HCT116 (cell line): ENCODE measurements at regions not wholly inside any gene's neighbourhood (a gene's known extent, or its start where the extent isn't known, plus 50 kb on each side); places are given as distances from the start of the nearest gene placed in this dataset.

Experiments
- ATAC-seq: fragments of 200-7000 bp; cut with Tn5 transposase; 2 replicates; pipeline ENCODE4 v1.9.1; 2020; ENCODE audit warnings: mild to moderate bottlenecking, moderate library complexity
- BruUV-seq: library from RNA; stranded (reverse); fragments of 400-500 nt; replicated peaks from 2 replicates; lab custom pipeline; 2021; lab: Mats Ljungman, UMichigan
- CTCF ChIA-PET: fragments of 300-600 bp; sonication (Branson Sonifier 250); formaldehyde crosslinking; loops from one replicate; lab custom pipeline; 2021; ENCODE audit warnings: antibody characterized with exemption; lab: Charles Lee
- POLR2A ChIA-PET: fragments of 300-600, 350-600 bp; sonication (Branson Sonifier 250); formaldehyde crosslinking; loops from one replicate; lab custom pipeline; 2021; ENCODE audit warnings: antibody characterized with exemption; lab: Charles Lee
- RAD21 ChIA-PET, 2 experiments: fragments of 300-600 bp; sonication (Branson Sonifier 250); formaldehyde crosslinking; loops; one replicate each; lab custom pipeline; 2023; ENCODE audit warnings: low total read pairs in 2 of 2; ENCODE audit not compliant: uncharacterized antibody in 2 of 2, unreplicated experiment in 2 of 2, low non-redundant PET in 1 of 2; lab: Charles Lee
- DNase-seq: peaks from one replicate; pipeline ENCODE4 v3.0.0-alpha.2; 2010; ENCODE audit warnings: low read depth, low spot score
- H2AFZ ChIP-seq: fragments of 200-600 bp; shearing (Covaris generic), sonication (generic); 2 replicates; pipeline ENCODE4 v1.6.1; 2017; ENCODE audit warnings: low read depth, mixed run types, mixed read lengths, antibody characterized with exemption, low read length; ENCODE audit not compliant: poor library complexity, severe bottlenecking
- H3K27ac ChIP-seq: 2 replicates; pipeline ENCODE4 v1.5.1; 2012; ENCODE audit warnings: low read depth, low read length
- H3K27me3 ChIP-seq: fragments of 200-600 bp; sonication (generic); 2 replicates; pipeline ENCODE4 v1.6.1; 2016; ENCODE audit warnings: mixed run types, low read length, mixed read lengths; ENCODE audit not compliant: insufficient read depth
- H3K36me3 ChIP-seq, 2 experiments: fragments of 200-500 bp in 1 of 2; fragments of 200-600 bp in 1 of 2; sonication (Bioruptor generic) in 1 of 2; sonication (generic) in 1 of 2; 2 replicates each; pipeline versions ENCODE4 v1.5.1 to v1.6.1; 2014 to 2016; ENCODE audit warnings: low read length in 2 of 2, inconsistent platforms in 1 of 2, mixed read lengths in 1 of 2, mixed run types in 1 of 2; ENCODE audit not compliant: insufficient read depth in 2 of 2, control insufficient read depth in 1 of 2
- H3K4me1 ChIP-seq, 2 experiments: fragments of 200-600 bp in 1 of 2; sonication (generic) in 1 of 2; 2 replicates each; pipeline versions ENCODE4 v1.5.1 to v1.6.1; 2012 to 2017; ENCODE audit warnings: low read length in 2 of 2, inconsistent platforms in 1 of 2, mild to moderate bottlenecking in 1 of 2, mixed read lengths in 1 of 2, mixed run types in 1 of 2, moderate library complexity in 1 of 2; ENCODE audit not compliant: insufficient read depth in 2 of 2, control insufficient read depth in 1 of 2
- H3K4me2 ChIP-seq: fragments of 200-600 bp; sonication (generic); 2 replicates; pipeline ENCODE4 v1.6.1; 2017; ENCODE audit warnings: mixed run types, low read length, mixed read lengths
- H3K4me3 ChIP-seq, 2 experiments: fragments of 200-600 bp in 1 of 2; sonication (generic) in 1 of 2; replicated peaks in 1 of 2; 2 replicates each; pipeline ENCODE4 v1.5.1; 2011 to 2016; ENCODE audit warnings: low read length in 2 of 2, control low read depth in 1 of 2, low read depth in 1 of 2, mild to moderate bottlenecking in 1 of 2, mixed read lengths in 1 of 2, mixed run types in 1 of 2
- H3K79me2 ChIP-seq: fragments of 200-600 bp; sonication (generic); 2 replicates; pipeline ENCODE4 v1.6.1; 2017; ENCODE audit warnings: mild to moderate bottlenecking, mixed run types, low read length, moderate library complexity, mixed read lengths; ENCODE audit not compliant: insufficient read depth
- H3K9ac ChIP-seq: fragments of 200-600 bp; sonication (generic); 2 replicates; pipeline ENCODE4 v1.6.1; 2016; ENCODE audit warnings: low read length, mixed read lengths
- H3K9me2 ChIP-seq: fragments of 200-600 bp; sonication (generic), shearing (Covaris generic); 2 replicates; pipeline ENCODE4 v1.6.1; 2017; ENCODE audit warnings: mixed run types, mild to moderate bottlenecking, moderate library complexity; ENCODE audit not compliant: insufficient read depth
- H3K9me3 ChIP-seq, 2 experiments: fragments of 200-500 bp in 1 of 2; fragments of 200-600 bp in 1 of 2; sonication (Bioruptor generic) in 1 of 2; sonication (generic) in 1 of 2; 2 replicates each; pipeline ENCODE4 v1.6.1; 2014 to 2017; ENCODE audit warnings: low read length in 2 of 2, mixed read lengths in 2 of 2, inconsistent platforms in 1 of 2, low read depth in 1 of 2, mild to moderate bottlenecking in 1 of 2, mixed run types in 1 of 2, moderate library complexity in 1 of 2; ENCODE audit not compliant: control insufficient read depth in 1 of 2, insufficient read depth in 1 of 2
- H4K20me1 ChIP-seq: fragments of 200-600 bp; sonication (generic), shearing (Covaris generic); 2 replicates; pipeline ENCODE4 v1.6.1; 2017; ENCODE audit warnings: mixed run types, mild to moderate bottlenecking, moderate library complexity; ENCODE audit not compliant: insufficient read depth
- ATF3 ChIP-seq: IDR thresholded peaks from 2 replicates; pipeline ENCODE4 v1.6.1; 2012
- CBX3 ChIP-seq: IDR thresholded peaks from 2 replicates; pipeline ENCODE4 v1.6.1; 2012; ENCODE audit warnings: low read depth
- CTCF ChIP-seq, 3 experiments: fragments of 200-600 bp in 1 of 3; sonication (generic) in 1 of 3; IDR thresholded peaks in 2 of 3; conservative IDR thresholded peaks in 1 of 3; 2 replicates each; pipeline ENCODE4 v1.5.1; 2012 to 2017; ENCODE audit warnings: low read depth in 2 of 3, low read length in 2 of 3, antibody characterized with exemption in 1 of 3, borderline replicate concordance in 1 of 3, control low read depth in 1 of 3, mild to moderate bottlenecking in 1 of 3, mixed read lengths in 1 of 3, mixed run types in 1 of 3, moderate library complexity in 1 of 3; ENCODE audit not compliant: insufficient read depth in 1 of 3
- EGR1 ChIP-seq: IDR thresholded peaks from 2 replicates; pipeline ENCODE4 v1.6.1; 2012; ENCODE audit warnings: low read depth
- ELF1 ChIP-seq: IDR thresholded peaks from 2 replicates; pipeline ENCODE4 v1.6.1; 2012; ENCODE audit warnings: low read depth, borderline replicate concordance
- EZH2phosphoT487 ChIP-seq: fragments of 200-600 bp; IDR thresholded peaks from 2 replicates; pipeline ENCODE4 v1.6.1; 2018; ENCODE audit warnings: antibody characterized with exemption, borderline replicate concordance
- FOSL1 ChIP-seq: IDR thresholded peaks from 2 replicates; pipeline ENCODE4 v1.6.1; 2012; ENCODE audit warnings: low read depth
- MAX ChIP-seq: IDR thresholded peaks from 2 replicates; pipeline ENCODE4 v1.6.1; 2012
- POLR2A ChIP-seq: IDR thresholded peaks from 2 replicates; pipeline ENCODE4 v1.7.0; 2011; ENCODE audit warnings: borderline replicate concordance; ENCODE audit not compliant: insufficient read depth, insufficient read length; ENCODE audit errors: extremely low read depth
- POLR2AphosphoS5 ChIP-seq: IDR thresholded peaks from 2 replicates; pipeline ENCODE4 v1.6.1; 2011; ENCODE audit warnings: mild to moderate bottlenecking, low read depth, low read length, moderate library complexity
- SP1 ChIP-seq: IDR thresholded peaks from 2 replicates; pipeline ENCODE4 v1.6.1; 2012; ENCODE audit warnings: low read depth
- SRF ChIP-seq: IDR thresholded peaks from 2 replicates; pipeline ENCODE4 v1.6.1; 2012; ENCODE audit warnings: low read depth
- TCF7L2 ChIP-seq: IDR thresholded peaks from 2 replicates; pipeline ENCODE4 v1.7.0; 2011; ENCODE audit warnings: borderline replicate concordance, inconsistent platforms; ENCODE audit not compliant: insufficient read depth, insufficient read length; ENCODE audit errors: extremely low read depth
- ZBTB33 ChIP-seq: IDR thresholded peaks from 2 replicates; pipeline ENCODE4 v1.6.1; 2011; ENCODE audit warnings: mild to moderate bottlenecking, low read length, moderate library complexity; ENCODE audit not compliant: insufficient replicate concordance; ENCODE audit errors: extremely low read depth
- intact Hi-C: fragments of 100-400 bp; cut with micrococcal nuclease; formaldehyde crosslinking; loops from 2 replicates; pipeline ENCODE4 v1.10.0; 2022

- H3K27ac ChIP-seq: no peak overlapping the region
Observed at GRCh38 chr11:32309530-32310213, 125.7 kb downstream of the WT1 start.

GRCh38 chr11:32310214-32310601, 125.1 kb downstream of the WT1 start:
- ChIA-PET CTCF (no interaction called here), RAD21 (no interaction called here), POLR2A (no interaction called here)
- Histone ChIP-seq H3K36me3 (no peaks in the 10 kb centered on the region), H3K4me2 (no peak overlapping the region), H3K4me3 (no peak overlapping the region), H3K9ac (no peak overlapping the region), H3K79me2 (no peaks in the 10 kb centered on the region), H4K20me1 (no peaks in the 10 kb centered on the region), H2AFZ (no peak overlapping the region), H3K4me1 (peaks cover 6 to 11% of the 10 kb centered on the region in 2 experiments; a peak in 2 of 4 replicates), H3K27me3 (no peaks in the 10 kb centered on the region), H3K9me3 (no peaks in the 10 kb centered on the region), H3K9me2 (no peaks in the 10 kb centered on the region), H3K27ac (no peak overlapping the region)
- BruUV-seq: no TSS peak
- intact Hi-C loops: no loop called here
- DNase-seq: no peak
- no peak for ATAC-seq
- no peak for TF ChIP-seq ZBTB33
- no peak for TF ChIP-seq CTCF (IDR thresholded peaks at IDR 0.05 in 2 of 3, conservative IDR thresholded peaks at IDR 0.05 in 1 of 3; ENCODE audit: borderline replicate concordance in 1 of 3, insufficient read depth in 1 of 3, low read depth in 2 of 3, low read length in 2 of 3)
- no peak for TF ChIP-seq MAX
- no peak for TF ChIP-seq TCF7L2
- TF ChIP-seq POLR2AphosphoS5: no peak
- no peak for TF ChIP-seq EGR1
- no peak for TF ChIP-seq POLR2A
- TF ChIP-seq FOSL1: no peak
- TF ChIP-seq SRF: no peak
- no peak for TF ChIP-seq CBX3

More at GRCh38 chr11:32309530-32310213, 125.7 kb downstream of the WT1 start:
- Histone ChIP-seq H3K27me3 (no peaks in the 10 kb centered on the region), H3K4me1 (peaks cover 6 to 11% of the 10 kb centered on the region in 2 experiments; a peak in 2 of 4 replicates), H3K4me3 (no peak overlapping the region), H3K9me2 (no peaks in the 10 kb centered on the region), H3K9ac (no peak overlapping the region), H3K4me2 (no peak overlapping the region), H3K79me2 (no peaks in the 10 kb centered on the region), H2AFZ (no peak overlapping the region), H3K9me3 (no peaks in the 10 kb centered on the region), H3K36me3 (no peaks in the 10 kb centered on the region), H4K20me1 (no peaks in the 10 kb centered on the region)
- CTCF ChIA-PET: no interaction called here
- ATAC-seq (no peak), DNase-seq (no peak)
- BruUV-seq: no TSS peak
- RAD21 ChIA-PET: no interaction called here
- TF ChIP-seq ATF3 (no peak), ELF1 (no peak), EZH2phosphoT487 (no peak), SP1 (no peak)
- POLR2A ChIA-PET: no interaction called here
- intact Hi-C loops: no loop called here
